Endothelial cell of umbilical vein (primary cell): ENCODE measurements at regions not wholly inside any gene's neighbourhood (a gene's known extent, or its start where the extent isn't known, plus 50 kb on each side); places are given as distances from the start of the nearest gene placed in this dataset.

Experiments used
- BruUV-seq: library from RNA; stranded (reverse); fragments of 400-500 nt; replicated peaks from 2 replicates; lab custom pipeline; 2021; lab: Mats Ljungman, UMichigan
- CTCF ChIA-PET: fragments of 300-600, 350-600 bp; sonication (Branson Sonifier 250); formaldehyde crosslinking; loops from one replicate; lab custom pipeline; 2021; ENCODE audit warnings: antibody characterized with exemption, inconsistent platforms; lab: Charles Lee
- POLR2A ChIA-PET: fragments of 300-600, 350-600 bp; sonication (Branson Sonifier 250); formaldehyde crosslinking; loops from one replicate; lab custom pipeline; 2021; ENCODE audit warnings: antibody characterized with exemption, inconsistent platforms; lab: Charles Lee
- DNase-seq: peaks from one replicate; pipeline ENCODE4 v3.0.0-alpha.2; 2011; ENCODE audit warnings: low read depth, low spot score
- FAIRE-seq: peaks from 2 replicates; lab custom pipeline; 2011; peaks lifted over from hg19 to GRCh38; lab: Jason Lieb, UNC
- H2AFZ ChIP-seq: 2 replicates; pipeline ENCODE4 v1.6.0; 2012; ENCODE audit warnings: low read depth, low read length, control low read depth, inconsistent platforms
- H3K27ac ChIP-seq: 2 replicates; pipeline ENCODE4 v1.5.1; 2011; ENCODE audit warnings: low read depth, mild to moderate bottlenecking, control low read depth, low read length, moderate library complexity; ENCODE audit not compliant: insufficient read depth
- H3K27me3 ChIP-seq, 2 experiments: 2 replicates each; pipeline versions ENCODE4 v1.6.0 to v1.6.1; 2011; ENCODE audit warnings: low read length in 2 of 2, mixed read lengths in 1 of 2; ENCODE audit not compliant: control insufficient read depth in 2 of 2, insufficient read depth in 2 of 2
- H3K36me3 ChIP-seq, 2 experiments: 2 replicates in 1 of 2; 3 replicates in 1 of 2; pipeline ENCODE4 v1.5.1; 2011; ENCODE audit warnings: low read length in 2 of 2, mild to moderate bottlenecking in 1 of 2, moderate library complexity in 1 of 2; ENCODE audit not compliant: control insufficient read depth in 2 of 2, insufficient read depth in 2 of 2; ENCODE audit errors: extremely low read depth in 1 of 2
- H3K4me1 ChIP-seq: 3 replicates; pipeline ENCODE4 v1.5.1; 2011; ENCODE audit warnings: mild to moderate bottlenecking, low read length; ENCODE audit not compliant: control insufficient read depth, insufficient read depth; ENCODE audit errors: extremely low read depth
- H3K4me2 ChIP-seq: 2 replicates; pipeline ENCODE4 v1.6.1; 2011; ENCODE audit warnings: low read length, control low read depth, mixed read lengths; ENCODE audit not compliant: insufficient read depth
- H3K4me3 ChIP-seq, 3 experiments: fragments of 200-600 bp in 1 of 3; sonication (generic), shearing (Covaris generic) in 1 of 3; replicated peaks in 1 of 3; 2 replicates each; pipeline ENCODE4 v1.5.1; 2011 to 2016; ENCODE audit warnings: control low read depth in 3 of 3, low read length in 3 of 3, mild to moderate bottlenecking in 2 of 3, inconsistent platforms in 1 of 3, low read depth in 1 of 3, moderate library complexity in 1 of 3; ENCODE audit not compliant: insufficient read depth in 1 of 3
- H3K79me2 ChIP-seq: 2 replicates; pipeline ENCODE4 v1.6.0; 2012; ENCODE audit warnings: low read length, inconsistent platforms; ENCODE audit not compliant: control insufficient read depth, insufficient read depth
- H3K9ac ChIP-seq: replicated peaks from 2 replicates; pipeline ENCODE3; 2011; ENCODE audit warnings: low read length, control low read depth; ENCODE audit not compliant: insufficient read depth; ENCODE audit errors: extremely low read depth
- H3K9me1 ChIP-seq: replicated peaks from 3 replicates; pipeline ENCODE4 v1.6.0; 2011; ENCODE audit warnings: mild to moderate bottlenecking, low read length; ENCODE audit not compliant: control insufficient read depth, insufficient read depth; ENCODE audit errors: extremely low read depth
- H3K9me3 ChIP-seq: replicated peaks from 2 replicates; pipeline ENCODE4 v1.5.1; 2012; ENCODE audit warnings: low read length, inconsistent platforms; ENCODE audit not compliant: control insufficient read depth, insufficient read depth
- H4K20me1 ChIP-seq: replicated peaks from 2 replicates; pipeline ENCODE3; 2011; ENCODE audit warnings: mild to moderate bottlenecking, low read length; ENCODE audit not compliant: control insufficient read depth, insufficient read depth; ENCODE audit errors: extremely low read depth
- EZH2 ChIP-seq: IDR thresholded peaks from 2 replicates; pipeline ENCODE4 v1.6.1; 2012; ENCODE audit warnings: borderline replicate concordance, low read depth, mild to moderate bottlenecking, moderate library complexity, low read length, inconsistent platforms; ENCODE audit not compliant: severe bottlenecking
- FOS ChIP-seq: IDR thresholded peaks from 2 replicates; pipeline ENCODE4 v1.6.1; 2011; ENCODE audit warnings: mild to moderate bottlenecking, low read length, moderate library complexity, borderline replicate concordance; ENCODE audit not compliant: insufficient read depth
- GATA2 ChIP-seq: IDR thresholded peaks from 2 replicates; pipeline ENCODE4 v1.7.0; 2011; ENCODE audit warnings: low read depth, mild to moderate bottlenecking, moderate library complexity, mixed read lengths, low read length; ENCODE audit not compliant: insufficient read length, insufficient read depth
- JUN ChIP-seq: IDR thresholded peaks from 2 replicates; pipeline ENCODE4 v1.6.1; 2011; ENCODE audit warnings: borderline replicate concordance, low read depth; ENCODE audit not compliant: insufficient read length, insufficient read depth
- MYC ChIP-seq: IDR thresholded peaks from one replicate; pipeline ENCODE4 v1.6.1; 2011; ENCODE audit warnings: mild to moderate bottlenecking, low read depth, low read length
- POLR2A ChIP-seq: IDR thresholded peaks from 2 replicates; pipeline ENCODE4 v1.6.1; 2012; ENCODE audit warnings: low read depth, mild to moderate bottlenecking, control low read depth, low read length
- POLR2AphosphoS5 ChIP-seq: IDR thresholded peaks from 2 replicates; pipeline ENCODE4 v1.6.1; 2012; ENCODE audit warnings: low read depth, mild to moderate bottlenecking, control low read depth, low read length, moderate library complexity; ENCODE audit not compliant: insufficient read depth
- dilution Hi-C: fragments of 300-500 bp; cut with MboI; formaldehyde crosslinking; loops from one replicate; pipeline ENCODE4 v1.15.0; 2019; ENCODE audit warnings: low sequenced_read_pairs; ENCODE audit not compliant: extremely low pct_ligation_motif_present
- intact Hi-C: fragments of 100-400 bp; cut with micrococcal nuclease; formaldehyde crosslinking; loops from one replicate; pipeline ENCODE4 v1.10.0; 2022
- TF ChIP-seq, protein P1 (sequence below), 2 donors: IDR thresholded peaks; 1 replicate in 1 of 2; 2 replicates in 1 of 2; pipeline ENCODE4 v1.5.1; 2011; ENCODE audit warnings: low read length in 2 of 2, mild to moderate bottlenecking in 2 of 2, moderate library complexity in 2 of 2, control low read depth in 1 of 2, inconsistent platforms in 1 of 2, low read depth in 1 of 2; ENCODE audit not compliant: insufficient read depth in 1 of 2; ENCODE audit errors: extremely low read depth in 1 of 2
- TF ChIP-seq, protein P2 (sequence below): IDR thresholded peaks from 2 replicates; pipeline ENCODE4 v1.6.1; 2011; ENCODE audit not compliant: insufficient read depth, insufficient read length

DNA sequence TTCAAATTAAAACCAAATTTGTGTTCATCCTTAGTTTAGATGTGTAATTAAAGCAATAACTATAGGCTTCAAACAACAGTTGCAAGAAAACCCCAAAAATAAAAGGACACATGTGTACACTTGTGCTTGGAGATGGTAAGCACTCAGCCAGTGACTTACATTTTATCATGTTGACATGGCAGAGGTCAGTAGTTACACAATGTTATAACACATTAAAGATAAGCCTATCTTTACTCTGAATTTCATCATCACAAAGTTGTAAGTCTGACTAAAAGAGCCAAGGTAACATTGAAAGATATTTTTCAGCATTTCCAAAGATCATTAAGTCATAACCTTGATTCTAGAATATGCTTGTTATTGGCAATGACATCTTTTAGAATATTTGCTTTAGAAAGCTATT is 98.5 kb upstream of the PNPLA4 start:
- Histone ChIP-seq H3K9me3 (no peaks in the 10 kb centered on the region), H3K4me2 (no peak overlapping the region), H3K36me3 (no peaks in the 10 kb centered on the region), H2AFZ (no peak overlapping the region), H3K27ac (no peak overlapping the region), H3K27me3 (no peaks in the 10 kb centered on the region), H3K9me1 (no peaks in the 10 kb centered on the region), H3K4me1 (no peaks in the 10 kb centered on the region), H3K79me2 (no peaks in the 10 kb centered on the region), H3K9ac (no peak overlapping the region), H4K20me1 (no peaks in the 10 kb centered on the region), H3K4me3 (no peak overlapping the region)
- no peak for FAIRE-seq
- dilution Hi-C loops, result no loop called here
- ChIA-PET CTCF (no interaction called here), POLR2A (no interaction called here)
- BruUV-seq, result no TSS peak
- TF ChIP-seq EZH2, result no peak
- TF ChIP-seq POLR2AphosphoS5, result no peak
- TF ChIP-seq, protein P1, sequence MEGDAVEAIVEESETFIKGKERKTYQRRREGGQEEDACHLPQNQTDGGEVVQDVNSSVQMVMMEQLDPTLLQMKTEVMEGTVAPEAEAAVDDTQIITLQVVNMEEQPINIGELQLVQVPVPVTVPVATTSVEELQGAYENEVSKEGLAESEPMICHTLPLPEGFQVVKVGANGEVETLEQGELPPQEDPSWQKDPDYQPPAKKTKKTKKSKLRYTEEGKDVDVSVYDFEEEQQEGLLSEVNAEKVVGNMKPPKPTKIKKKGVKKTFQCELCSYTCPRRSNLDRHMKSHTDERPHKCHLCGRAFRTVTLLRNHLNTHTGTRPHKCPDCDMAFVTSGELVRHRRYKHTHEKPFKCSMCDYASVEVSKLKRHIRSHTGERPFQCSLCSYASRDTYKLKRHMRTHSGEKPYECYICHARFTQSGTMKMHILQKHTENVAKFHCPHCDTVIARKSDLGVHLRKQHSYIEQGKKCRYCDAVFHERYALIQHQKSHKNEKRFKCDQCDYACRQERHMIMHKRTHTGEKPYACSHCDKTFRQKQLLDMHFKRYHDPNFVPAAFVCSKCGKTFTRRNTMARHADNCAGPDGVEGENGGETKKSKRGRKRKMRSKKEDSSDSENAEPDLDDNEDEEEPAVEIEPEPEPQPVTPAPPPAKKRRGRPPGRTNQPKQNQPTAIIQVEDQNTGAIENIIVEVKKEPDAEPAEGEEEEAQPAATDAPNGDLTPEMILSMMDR (IDR thresholded peaks at IDR 0.05; ENCODE audit: extremely low read depth in 1 of 2, insufficient read depth in 1 of 2, low read depth in 1 of 2, low read length in 2 of 2), result no peak
- TF ChIP-seq POLR2A, result no peak
- TF ChIP-seq JUN, result no peak
- no peak for TF ChIP-seq MYC
- TF ChIP-seq, protein P2, sequence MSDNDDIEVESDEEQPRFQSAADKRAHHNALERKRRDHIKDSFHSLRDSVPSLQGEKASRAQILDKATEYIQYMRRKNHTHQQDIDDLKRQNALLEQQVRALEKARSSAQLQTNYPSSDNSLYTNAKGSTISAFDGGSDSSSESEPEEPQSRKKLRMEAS, result no peak
- no peak for TF ChIP-seq GATA2
- TF ChIP-seq FOS, result no peak
- intact Hi-C loops, result no loop called here
- DNase-seq, result no peak
